ENCODE measurements at regions not wholly inside any gene's neighbourhood (a gene's known extent, or its start where the extent isn't known, plus 50 kb on each side); places are given as distances from the start of the nearest gene placed in this dataset.
"Not testable (repeated sequence)": the region's sequence is repeated elsewhere in the genome, so short reads cannot be mapped to it uniquely, and the experiment has no call there.

- not testable (repeated sequence) for H3K4me1 Mint-ChIP-seq; H3K9me3 Mint-ChIP-seq; H3K27me3 Mint-ChIP-seq; ATAC-seq (replicated peaks; ENCODE audit: extremely low read depth, poor library complexity, severe bottlenecking); H3K36me3 Mint-ChIP-seq (ENCODE audit: insufficient read depth); H3K4me3 Mint-ChIP-seq; DNase-seq (ENCODE audit: low spot score in 2 of 2); H3K27ac Mint-ChIP-seq (ENCODE audit: low read depth)
These were observed 51.1 kb upstream of the BNC1 start for GRCh38 chr15:83335542-83335941.

- no peaks in the 10 kb centered on the region for H3K36me3 Mint-ChIP-seq (ENCODE audit: insufficient read depth)
- peaks cover 6% of the 10 kb centered on the region for H3K9me3 Mint-ChIP-seq
- H3K27ac Mint-ChIP-seq (ENCODE audit: low read depth): no peak overlapping the region
- no peaks in the 10 kb centered on the region for H3K27me3 Mint-ChIP-seq
- no peak overlapping the region for H3K4me3 Mint-ChIP-seq
- ATAC-seq (replicated peaks; ENCODE audit: extremely low read depth, poor library complexity, severe bottlenecking) (no peak), DNase-seq (ENCODE audit: low spot score in 2 of 2) (no peak)
- no peaks in the 10 kb centered on the region for H3K4me1 Mint-ChIP-seq
These were observed 54.9 kb upstream of the BNC1 start for GRCh38 chr15:83339396-83339795.

DNA sequence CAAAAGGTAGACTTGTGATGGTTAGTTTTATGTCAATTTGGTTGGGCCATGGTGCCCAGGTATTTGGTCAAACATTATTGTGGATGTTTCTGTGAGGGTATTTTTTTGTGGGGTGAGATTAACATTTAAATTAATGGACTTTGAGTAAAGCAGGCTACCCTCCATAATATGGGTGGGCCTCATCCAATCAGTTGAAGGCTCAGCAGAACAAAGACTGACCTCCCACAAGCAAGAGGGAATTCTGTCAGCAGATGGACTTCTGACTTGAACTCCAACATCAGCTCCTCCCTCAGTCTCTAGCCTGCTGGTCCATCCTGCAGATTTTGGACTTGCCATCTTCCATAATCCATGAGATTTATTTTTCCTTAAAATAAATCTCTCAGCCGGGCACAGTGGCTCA is 55.6 kb upstream of the BNC1 start:
- no peak for ATAC-seq (replicated peaks; ENCODE audit: extremely low read depth, poor library complexity, severe bottlenecking)

DNA sequence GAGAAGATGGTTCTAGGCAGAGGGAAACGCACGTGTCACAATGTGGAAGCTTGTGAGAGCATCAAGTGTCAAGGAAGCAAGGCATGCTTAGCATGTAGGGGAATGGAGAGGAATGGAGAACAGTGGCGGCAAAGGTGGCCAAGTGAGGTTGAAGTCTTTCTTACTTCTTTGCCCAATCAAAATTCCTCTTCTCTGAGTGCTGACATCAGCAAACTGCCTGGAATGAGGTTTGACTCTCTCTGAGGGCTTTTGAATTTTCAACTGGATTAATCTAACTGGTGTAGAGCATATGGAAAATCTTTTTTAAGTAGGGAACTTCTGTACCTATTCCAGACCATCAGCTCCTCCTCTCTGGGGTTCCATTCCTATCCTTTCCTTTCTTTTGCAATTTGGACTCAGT is 61.9 kb upstream of the BNC1 start:
- no peak overlapping the region for H3K4me3 Mint-ChIP-seq
- no peak for ATAC-seq (replicated peaks; ENCODE audit: extremely low read depth, poor library complexity, severe bottlenecking)
- peaks cover 8% of the 10 kb centered on the region for H3K27me3 Mint-ChIP-seq
- no peaks in the 10 kb centered on the region for H3K36me3 Mint-ChIP-seq (ENCODE audit: insufficient read depth)
- no peak overlapping the region for H3K27ac Mint-ChIP-seq (ENCODE audit: low read depth)
- no peaks in the 10 kb centered on the region for H3K4me1 Mint-ChIP-seq
- no peak for DNase-seq (ENCODE audit: low spot score in 2 of 2)
- no peaks in the 10 kb centered on the region for H3K9me3 Mint-ChIP-seq

More for the DNA sequence above, 55.6 kb upstream of the BNC1 start:
- Mint-ChIP-seq H3K27ac (ENCODE audit: low read depth) (no peak overlapping the region), H3K27me3 (no peaks in the 10 kb centered on the region), H3K36me3 (ENCODE audit: insufficient read depth) (no peaks in the 10 kb centered on the region), H3K4me1 (no peaks in the 10 kb centered on the region), H3K9me3 (peaks cover 6% of the 10 kb centered on the region), H3K4me3 (no peak overlapping the region)
- no peak for DNase-seq (ENCODE audit: low spot score in 2 of 2)

DNA sequence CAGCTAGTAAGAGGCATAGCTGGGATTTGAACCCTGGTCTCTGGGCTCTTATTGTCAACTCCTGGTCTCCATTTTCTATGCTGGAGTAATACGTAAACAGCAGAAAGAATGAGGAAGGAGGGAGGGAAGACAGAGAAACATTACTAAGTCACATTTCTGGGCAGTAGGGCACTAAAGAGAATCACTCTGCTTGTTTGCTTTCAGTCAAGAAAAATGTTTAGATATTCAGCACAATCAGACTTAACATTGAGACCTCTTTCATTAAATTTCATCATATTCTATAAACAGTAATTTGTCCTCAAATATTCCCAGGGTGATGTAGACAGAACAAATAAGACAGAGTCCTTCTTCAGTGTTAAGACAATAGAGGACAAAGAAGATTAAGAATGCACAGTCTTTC is 67.7 kb upstream of the BNC1 start:
- no peak for ATAC-seq (replicated peaks; ENCODE audit: extremely low read depth, poor library complexity, severe bottlenecking)
- Mint-ChIP-seq H3K27ac (ENCODE audit: low read depth) (no peak overlapping the region), H3K9me3 (no peaks in the 10 kb centered on the region)

GRCh38 chr15:83356501-83357399 is 72.3 kb upstream of the BNC1 start:
- no peak for DNase-seq (ENCODE audit: low spot score in 2 of 2)
- Mint-ChIP-seq H3K36me3 (ENCODE audit: insufficient read depth) (no peaks in the 10 kb centered on the region), H3K4me3 (no peak overlapping the region), H3K27ac (ENCODE audit: low read depth) (no peak overlapping the region), H3K27me3 (peaks cover 28% of the 10 kb centered on the region), H3K9me3 (no peaks in the 10 kb centered on the region), H3K4me1 (no peaks in the 10 kb centered on the region)
- ATAC-seq (replicated peaks; ENCODE audit: extremely low read depth, poor library complexity, severe bottlenecking): no peak

More for the DNA sequence above, 67.7 kb upstream of the BNC1 start:
- Mint-ChIP-seq H3K4me3 (no peak overlapping the region), H3K27me3 (peaks cover 19% of the 10 kb centered on the region), H3K36me3 (ENCODE audit: insufficient read depth) (no peaks in the 10 kb centered on the region), H3K4me1 (no peaks in the 10 kb centered on the region)
- no peak for DNase-seq (ENCODE audit: low spot score in 2 of 2)

GRCh38 chr15:83358972-83359564 is 74.6 kb upstream of the BNC1 start:
- Mint-ChIP-seq H3K27me3 (peaks cover 51% of the 10 kb centered on the region), H3K36me3 (ENCODE audit: insufficient read depth) (no peaks in the 10 kb centered on the region), H3K4me1 (no peaks in the 10 kb centered on the region)

DNA sequence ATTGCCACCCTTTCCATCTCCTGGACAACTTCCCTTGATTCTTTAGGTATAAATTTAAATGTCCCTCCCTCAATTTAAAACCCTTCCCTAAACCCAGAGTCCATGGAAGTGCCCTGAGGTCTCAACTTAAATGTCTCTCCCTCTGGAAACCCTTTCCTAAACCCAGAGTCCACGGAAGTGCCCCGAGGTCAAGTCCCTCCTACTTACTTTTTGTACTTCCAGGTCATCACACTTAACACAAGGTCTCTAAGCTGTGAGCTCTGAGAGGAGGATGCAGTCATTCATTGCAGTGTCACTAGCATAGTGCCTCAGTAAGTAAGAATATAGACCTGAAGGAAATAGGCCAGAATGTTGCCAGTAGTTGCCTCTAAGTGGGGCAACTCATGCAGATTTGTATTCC is 78.2 kb upstream of the BNC1 start:
- no peak for ATAC-seq (replicated peaks; ENCODE audit: extremely low read depth, poor library complexity, severe bottlenecking)
- H3K4me1 Mint-ChIP-seq: peaks cover 14% of the 10 kb centered on the region
- no peaks in the 10 kb centered on the region for H3K9me3 Mint-ChIP-seq
- peaks cover 70% of the 10 kb centered on the region for H3K27me3 Mint-ChIP-seq
- H3K4me3 Mint-ChIP-seq: no peak overlapping the region
- H3K36me3 Mint-ChIP-seq (ENCODE audit: insufficient read depth): peaks cover 1% of the 10 kb centered on the region
- no peak overlapping the region for H3K27ac Mint-ChIP-seq (ENCODE audit: low read depth)
- DNase-seq (ENCODE audit: low spot score in 2 of 2): no peak

More at GRCh38 chr15:83358972-83359564, 74.6 kb upstream of the BNC1 start:
- no peaks in the 10 kb centered on the region for H3K9me3 Mint-ChIP-seq
- DNase-seq (ENCODE audit: low spot score in 2 of 2) (no peak), ATAC-seq (replicated peaks; ENCODE audit: extremely low read depth, poor library complexity, severe bottlenecking) (no peak)
- no peak overlapping the region for H3K27ac Mint-ChIP-seq (ENCODE audit: low read depth)
- H3K4me3 Mint-ChIP-seq: no peak overlapping the region

DNA sequence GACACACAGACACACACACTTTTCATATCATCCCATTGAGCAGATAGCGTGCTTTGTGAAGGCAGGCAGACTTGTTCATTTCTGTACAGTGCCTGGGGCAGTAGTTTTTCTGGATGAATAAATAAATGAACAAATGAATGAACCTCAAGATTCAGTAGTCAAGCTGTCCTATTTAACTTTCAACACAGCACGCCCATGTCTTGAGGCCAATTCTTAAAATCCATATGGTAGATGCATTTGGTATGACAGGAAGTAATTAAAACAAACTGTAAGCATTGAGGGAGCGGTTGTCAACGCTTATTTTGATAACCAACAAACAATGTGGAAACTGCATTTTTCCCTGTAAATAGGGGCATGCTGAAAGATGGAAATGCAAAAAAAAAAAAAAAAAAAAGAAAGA is 80.0 kb upstream of the BNC1 start:
- Mint-ChIP-seq H3K27ac (ENCODE audit: low read depth) (no peak overlapping the region), H3K36me3 (ENCODE audit: insufficient read depth) (peaks cover 1% of the 10 kb centered on the region), H3K9me3 (no peaks in the 10 kb centered on the region), H3K4me1 (peaks cover 14% of the 10 kb centered on the region), H3K4me3 (no peak overlapping the region), H3K27me3 (peaks cover 70% of the 10 kb centered on the region)
- ATAC-seq (replicated peaks; ENCODE audit: extremely low read depth, poor library complexity, severe bottlenecking) (no peak), DNase-seq (ENCODE audit: low spot score in 2 of 2) (no peak)

DNA sequence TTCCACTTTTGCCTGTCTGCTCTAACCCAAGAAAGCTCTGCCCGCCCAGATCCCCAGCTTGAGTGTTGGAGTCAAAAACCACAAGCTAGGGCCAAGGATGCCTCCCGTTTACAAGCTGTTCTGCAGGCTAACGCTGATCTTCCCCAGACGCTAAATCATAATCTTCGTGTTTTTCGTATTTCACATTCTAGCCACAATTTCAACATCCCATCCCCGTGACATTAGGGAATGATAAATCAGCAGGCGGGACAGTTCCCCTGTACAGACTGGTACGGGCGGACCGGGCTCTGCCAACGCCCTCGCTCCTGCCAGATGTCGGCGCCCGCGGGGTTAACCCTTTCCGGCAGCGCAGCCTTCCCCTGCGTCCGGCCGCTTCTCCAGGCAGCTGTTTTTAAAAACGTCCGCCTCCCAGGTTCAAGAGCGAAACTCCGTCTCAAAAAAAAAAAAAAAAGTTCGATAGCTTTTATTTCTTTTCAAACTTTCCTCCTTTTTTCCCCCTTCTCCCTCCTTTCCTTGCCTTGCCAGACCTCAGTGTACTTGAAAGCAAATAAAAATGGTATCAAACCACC is 81.0 kb upstream of the BNC1 start:
- Mint-ChIP-seq H3K36me3 (ENCODE audit: insufficient read depth) (peaks cover 1% of the 10 kb centered on the region), H3K27me3 (peaks cover 73% of the 10 kb centered on the region), H3K9me3 (no peaks in the 10 kb centered on the region), H3K4me3 (peak overlapping the region; percentile 41), H3K4me1 (peaks cover 14% of the 10 kb centered on the region), H3K27ac (ENCODE audit: low read depth) (no peak overlapping the region)
- no peak for ATAC-seq (replicated peaks; ENCODE audit: extremely low read depth, poor library complexity, severe bottlenecking)
- no peak for DNase-seq (ENCODE audit: low spot score in 2 of 2)

DNA sequence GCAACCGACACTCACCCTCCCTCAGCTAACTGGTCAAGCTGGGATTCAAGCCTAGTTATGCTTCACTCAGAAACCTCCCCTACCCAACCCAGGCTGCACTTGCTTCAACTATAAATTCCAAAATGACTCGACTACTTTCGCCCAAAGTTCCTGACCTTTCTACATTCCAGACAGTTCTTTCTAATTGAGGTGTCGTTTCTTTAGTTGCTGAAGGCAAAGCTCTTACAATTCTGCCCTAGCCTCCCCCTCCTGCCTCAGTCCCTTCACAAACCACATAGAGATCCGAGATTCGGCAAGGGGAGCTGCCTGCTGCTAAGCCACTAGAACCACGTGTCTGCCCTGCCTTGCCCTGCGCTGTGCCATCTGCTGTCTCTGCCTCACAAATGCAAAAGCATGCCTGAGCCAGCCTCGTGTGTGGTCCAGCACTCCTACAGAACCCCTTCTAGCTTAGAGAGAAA is 74.7 kb upstream of the SH3GL3 start:
- ATAC-seq (replicated peaks; ENCODE audit: extremely low read depth, poor library complexity, severe bottlenecking) (no peak), DNase-seq (ENCODE audit: low spot score in 2 of 2) (no peak)
- H3K36me3 Mint-ChIP-seq (ENCODE audit: insufficient read depth): no peaks in the 10 kb centered on the region
- no peaks in the 10 kb centered on the region for H3K4me1 Mint-ChIP-seq
- H3K4me3 Mint-ChIP-seq: no peak overlapping the region
- H3K27ac Mint-ChIP-seq (ENCODE audit: low read depth): no peak overlapping the region
- H3K27me3 Mint-ChIP-seq: peaks cover 62% of the 10 kb centered on the region
- no peaks in the 10 kb centered on the region for H3K9me3 Mint-ChIP-seq

GRCh38 chr15:83378921-83379578 is 68.1 kb upstream of the SH3GL3 start:
- no peaks in the 10 kb centered on the region for H3K36me3 Mint-ChIP-seq (ENCODE audit: insufficient read depth)
- DNase-seq (ENCODE audit: low spot score in 2 of 2) (no peak), ATAC-seq (replicated peaks; ENCODE audit: extremely low read depth, poor library complexity, severe bottlenecking) (no peak)
- peaks cover 50% of the 10 kb centered on the region for H3K27me3 Mint-ChIP-seq
- H3K9me3 Mint-ChIP-seq: no peaks in the 10 kb centered on the region
- H3K27ac Mint-ChIP-seq (ENCODE audit: low read depth): no peak overlapping the region
- no peaks in the 10 kb centered on the region for H3K4me1 Mint-ChIP-seq
- H3K4me3 Mint-ChIP-seq: no peak overlapping the region
